Testis (tissue), 2 donors: ENCODE measurements at regions not wholly inside any gene's neighbourhood (a gene's known extent, or its start where the extent isn't known, plus 50 kb on each side); places are given as distances from the start of the nearest gene placed in this dataset.

ENCODE experiments used
- POLR2A ChIP-seq: fragments of 450-650 bp; IDR thresholded peaks from one replicate; pipeline ENCODE4 v1.6.1; 2017; ENCODE audit warnings: antibody characterized with exemption, mild to moderate bottlenecking, moderate library complexity
- TF ChIP-seq, protein P1 (sequence below), 3 experiments: fragments of 450-650 bp in 2 of 3; fragments of 200-600 bp in 1 of 3; sonication (generic) in 1 of 3; IDR thresholded peaks; one replicate each; pipeline ENCODE4 v1.5.1; 2016 to 2019; ENCODE audit warnings: antibody characterized with exemption in 3 of 3, mild to moderate bottlenecking in 2 of 3, moderate library complexity in 1 of 3

GRCh38 chr2:7888876-7889275 lies 793.0 kb upstream of the ID2 start:
- TF ChIP-seq, protein P1, sequence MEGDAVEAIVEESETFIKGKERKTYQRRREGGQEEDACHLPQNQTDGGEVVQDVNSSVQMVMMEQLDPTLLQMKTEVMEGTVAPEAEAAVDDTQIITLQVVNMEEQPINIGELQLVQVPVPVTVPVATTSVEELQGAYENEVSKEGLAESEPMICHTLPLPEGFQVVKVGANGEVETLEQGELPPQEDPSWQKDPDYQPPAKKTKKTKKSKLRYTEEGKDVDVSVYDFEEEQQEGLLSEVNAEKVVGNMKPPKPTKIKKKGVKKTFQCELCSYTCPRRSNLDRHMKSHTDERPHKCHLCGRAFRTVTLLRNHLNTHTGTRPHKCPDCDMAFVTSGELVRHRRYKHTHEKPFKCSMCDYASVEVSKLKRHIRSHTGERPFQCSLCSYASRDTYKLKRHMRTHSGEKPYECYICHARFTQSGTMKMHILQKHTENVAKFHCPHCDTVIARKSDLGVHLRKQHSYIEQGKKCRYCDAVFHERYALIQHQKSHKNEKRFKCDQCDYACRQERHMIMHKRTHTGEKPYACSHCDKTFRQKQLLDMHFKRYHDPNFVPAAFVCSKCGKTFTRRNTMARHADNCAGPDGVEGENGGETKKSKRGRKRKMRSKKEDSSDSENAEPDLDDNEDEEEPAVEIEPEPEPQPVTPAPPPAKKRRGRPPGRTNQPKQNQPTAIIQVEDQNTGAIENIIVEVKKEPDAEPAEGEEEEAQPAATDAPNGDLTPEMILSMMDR (IDR thresholded peaks at IDR 0.05) = no peak
- no peak for TF ChIP-seq POLR2A
